ENCODE measurements at regions not wholly inside any gene's neighbourhood (a gene's known extent, or its start where the extent isn't known, plus 50 kb on each side); places are given as distances from the start of the nearest gene placed in this dataset.
A peak's percentile ranks its signal among the peaks of the same experiment; 100 is the strongest.
"Not testable (repeated sequence)": the region's sequence is repeated elsewhere in the genome, so short reads cannot be mapped to it uniquely, and the experiment has no call there.

DNA sequence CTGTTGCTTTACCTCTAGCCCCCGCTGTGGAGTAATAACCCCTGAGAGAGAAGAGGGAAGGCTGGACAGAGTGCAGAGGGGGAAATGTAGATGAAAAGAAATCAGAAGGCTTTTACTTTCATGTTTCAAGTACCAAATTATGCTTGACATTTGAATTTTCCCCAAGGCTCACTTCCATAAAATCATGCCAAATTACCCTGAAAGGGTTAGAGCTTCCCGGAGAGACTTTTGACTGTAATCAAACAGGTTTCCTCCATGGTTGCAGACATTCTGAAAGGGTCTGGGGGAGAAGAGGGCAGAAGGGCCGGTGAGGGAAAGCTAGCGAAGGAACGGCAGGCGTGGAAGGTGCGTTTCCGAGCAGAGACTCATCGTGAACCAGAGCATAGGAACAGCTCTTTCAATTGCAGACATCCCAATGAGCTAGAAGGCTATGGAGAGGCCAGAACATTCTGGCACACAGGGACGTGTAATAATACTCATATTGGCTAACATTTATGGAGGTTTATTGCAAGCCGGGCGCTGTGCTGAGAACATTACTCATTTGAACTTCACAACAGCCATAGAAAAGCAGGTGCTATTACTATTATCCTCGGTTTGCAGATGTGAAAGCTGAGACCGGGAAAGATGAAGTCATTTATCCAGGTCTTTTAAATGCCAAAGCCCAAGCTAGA, 620.8 kb upstream of the AUTS2 start:
- DNase-seq: no peak

DNA sequence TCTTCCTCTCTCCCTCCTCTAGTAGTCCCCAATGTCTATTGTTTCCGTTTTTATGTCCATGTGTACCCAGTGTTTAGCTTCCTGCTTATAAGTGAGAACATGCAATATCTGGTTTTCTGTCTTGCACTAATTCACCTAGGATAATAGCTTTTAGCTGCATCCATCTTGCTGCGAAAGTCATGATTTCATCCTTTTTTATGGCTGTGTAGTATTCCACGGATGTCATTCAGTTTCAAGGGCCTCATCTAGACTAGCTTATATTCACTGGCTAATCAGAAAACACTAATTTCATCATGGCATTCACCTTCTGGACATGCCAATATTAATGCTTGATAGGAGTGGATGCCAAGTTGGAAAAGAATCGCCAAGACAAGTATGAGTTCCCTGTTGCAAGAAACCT, 619.6 kb upstream of the AUTS2 start:
- DNase-seq: no peak

DNA sequence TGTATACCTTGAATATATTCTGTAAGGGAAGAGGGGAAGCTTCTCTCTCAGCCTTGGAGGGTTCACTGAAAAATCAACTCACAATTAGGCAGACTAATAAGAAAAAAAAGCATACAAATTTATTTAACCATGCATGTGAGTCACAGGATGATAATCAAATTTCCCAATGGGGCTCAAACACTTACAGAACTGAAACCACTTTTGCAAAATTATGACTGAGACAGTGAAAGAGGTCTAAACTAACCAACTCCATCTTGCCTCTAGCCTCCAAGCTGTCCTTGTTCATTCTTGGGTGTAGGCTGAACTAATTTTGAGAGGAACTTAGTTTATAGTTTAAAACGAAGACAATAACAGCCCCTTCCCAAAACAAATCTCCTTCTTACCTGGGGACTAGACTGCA, 618.3 kb upstream of the AUTS2 start:
- DNase-seq: no peak

GRCh38 chr7:68980432-68980831, 617.8 kb upstream of the AUTS2 start:
- not testable (repeated sequence) for DNase-seq

DNA sequence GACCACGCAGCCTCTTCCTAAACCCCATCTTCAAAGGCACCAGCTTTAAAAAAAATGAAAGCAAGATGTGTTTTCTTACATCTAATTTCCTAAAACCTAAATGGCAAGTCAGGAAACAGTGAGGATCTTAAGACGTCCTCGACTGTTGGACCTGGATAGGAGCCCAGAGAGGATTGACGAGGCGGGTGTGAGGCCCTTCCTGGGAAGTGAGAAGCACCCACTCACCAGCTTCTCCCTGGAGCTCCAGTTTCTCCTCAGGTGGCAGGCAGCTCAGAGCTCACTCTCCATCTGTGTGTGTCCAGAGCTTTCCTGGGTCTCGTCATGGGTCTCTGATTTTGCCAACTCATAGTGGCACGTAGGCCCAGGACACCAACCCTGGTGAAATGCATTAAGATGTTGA, 614.0 kb upstream of the AUTS2 start:
- no peak for DNase-seq

GRCh38 chr7:68994841-68995240, 603.4 kb upstream of the AUTS2 start:
- DNase-seq: no peak

- no peak for DNase-seq
Observed at GRCh38 chr7:68998136-68998535, 600.1 kb upstream of the AUTS2 start.

GRCh38 chr7:69002416-69002815, 595.9 kb upstream of the AUTS2 start:
- DNase-seq: no peak

DNA sequence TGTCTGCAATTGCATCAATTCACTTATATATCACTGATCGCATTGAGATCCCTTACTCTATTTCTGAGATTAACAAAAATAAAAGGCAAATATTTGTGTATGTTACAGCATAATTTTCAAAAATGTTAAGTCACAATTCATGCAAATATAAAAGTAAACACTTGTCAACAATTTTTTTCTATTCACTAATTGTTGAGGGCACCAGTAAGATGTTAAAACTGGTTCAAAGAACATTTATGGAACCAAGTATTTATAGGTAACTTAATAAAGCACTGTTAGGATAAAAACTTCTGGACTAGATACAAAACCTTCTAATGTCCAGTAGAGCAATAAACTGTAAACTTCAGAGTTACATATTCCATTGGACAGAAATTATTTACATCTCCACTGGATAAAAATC, 586.1 kb upstream of the AUTS2 start:
- DNase-seq: no peak

- no peak for DNase-seq
Observed at GRCh38 chr7:69017208-69017607, 581.1 kb upstream of the AUTS2 start.

- DNase-seq: no peak
Observed at GRCh38 chr7:69018200-69018599, 580.1 kb upstream of the AUTS2 start.

DNA sequence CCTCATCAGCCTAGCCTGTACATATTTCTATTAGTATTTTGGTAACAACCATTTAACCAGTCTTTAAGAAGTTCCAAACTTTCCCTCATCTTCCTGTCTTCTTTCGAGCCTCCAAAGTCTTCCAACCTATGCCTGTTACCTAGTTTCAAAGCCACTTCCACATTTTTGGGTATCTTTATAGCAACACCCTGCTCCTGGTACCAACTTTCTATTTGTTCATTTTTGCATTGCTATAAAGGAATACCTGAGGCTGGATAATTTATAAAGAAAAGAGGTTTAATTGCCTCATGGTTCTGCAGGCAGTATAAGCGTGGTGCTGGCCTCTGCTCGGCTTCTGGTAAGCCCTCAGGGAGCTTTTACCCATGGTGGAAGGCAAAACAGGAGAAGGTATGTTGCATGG, 578.8 kb upstream of the AUTS2 start:
- DNase-seq: no peak

GRCh38 chr7:69020536-69020935, 577.7 kb upstream of the AUTS2 start:
- DNase-seq: no peak

DNA sequence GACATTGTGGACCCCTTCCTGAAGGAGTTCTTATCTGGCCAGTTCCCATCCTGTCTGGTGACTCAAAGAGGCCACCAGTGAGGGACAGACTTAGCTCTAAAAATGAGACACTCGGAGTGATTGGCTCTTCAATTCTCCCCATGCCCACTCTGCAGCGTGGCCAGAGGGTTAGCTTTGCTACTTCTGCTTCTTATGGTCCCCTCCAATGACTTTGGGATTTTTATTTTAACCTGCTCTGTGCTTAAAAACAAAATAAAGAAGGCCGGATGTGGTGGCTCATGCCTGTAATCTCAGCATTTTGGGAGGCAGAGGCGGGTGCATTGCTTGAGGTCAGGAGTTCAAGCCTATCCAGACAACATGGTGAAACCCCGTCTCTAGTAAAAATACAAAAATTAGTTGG, 573.0 kb upstream of the AUTS2 start:
- DNase-seq: no peak

GRCh38 chr7:69032848-69033247, 565.4 kb upstream of the AUTS2 start:
- DNase-seq: no peak

GRCh38 chr7:69035826-69036225, 562.4 kb upstream of the AUTS2 start:
- no peak for DNase-seq

DNA sequence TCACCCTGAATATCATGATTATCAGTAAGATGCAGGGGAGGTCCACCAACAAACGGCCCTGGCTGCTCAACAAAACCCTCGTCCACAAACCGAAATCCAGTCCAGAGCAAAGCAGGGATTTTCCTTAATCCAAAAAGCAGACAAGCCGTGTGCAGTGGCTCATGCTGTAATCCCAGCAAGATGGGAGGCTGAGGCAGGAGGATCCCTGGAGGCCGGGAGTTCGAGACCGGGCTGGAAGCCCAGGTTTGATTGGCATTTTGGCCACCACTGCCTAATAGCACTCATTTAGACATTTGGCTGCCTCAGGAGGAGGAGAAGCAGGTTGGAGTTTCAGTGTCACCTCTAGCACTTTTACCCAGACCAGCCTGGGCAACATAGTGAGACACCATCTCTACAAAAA, 562.0 kb upstream of the AUTS2 start:
- DNase-seq: no peak

DNA sequence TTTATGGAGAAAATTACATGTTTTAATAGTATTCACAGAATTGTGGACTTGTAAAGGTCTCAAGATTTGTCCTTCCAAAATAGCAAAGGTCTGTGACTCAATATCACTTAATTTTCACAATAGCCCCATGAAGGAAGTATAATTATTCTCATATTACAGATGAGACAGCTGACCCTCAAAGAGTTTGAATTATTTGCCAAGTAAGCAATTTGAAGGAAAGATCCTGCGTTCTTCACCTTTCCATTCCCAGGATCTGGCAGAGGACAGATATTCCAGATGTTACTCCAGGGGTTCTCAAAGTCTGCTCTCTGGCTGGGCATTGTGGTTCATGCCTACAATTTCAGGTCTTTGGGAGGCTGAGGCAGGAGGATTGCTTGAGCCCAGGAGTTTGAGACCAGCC, 559.4 kb upstream of the AUTS2 start:
- DNase-seq: no peak

GRCh38 chr7:69042138-69042537, 556.1 kb upstream of the AUTS2 start:
- DNase-seq: no peak

DNA sequence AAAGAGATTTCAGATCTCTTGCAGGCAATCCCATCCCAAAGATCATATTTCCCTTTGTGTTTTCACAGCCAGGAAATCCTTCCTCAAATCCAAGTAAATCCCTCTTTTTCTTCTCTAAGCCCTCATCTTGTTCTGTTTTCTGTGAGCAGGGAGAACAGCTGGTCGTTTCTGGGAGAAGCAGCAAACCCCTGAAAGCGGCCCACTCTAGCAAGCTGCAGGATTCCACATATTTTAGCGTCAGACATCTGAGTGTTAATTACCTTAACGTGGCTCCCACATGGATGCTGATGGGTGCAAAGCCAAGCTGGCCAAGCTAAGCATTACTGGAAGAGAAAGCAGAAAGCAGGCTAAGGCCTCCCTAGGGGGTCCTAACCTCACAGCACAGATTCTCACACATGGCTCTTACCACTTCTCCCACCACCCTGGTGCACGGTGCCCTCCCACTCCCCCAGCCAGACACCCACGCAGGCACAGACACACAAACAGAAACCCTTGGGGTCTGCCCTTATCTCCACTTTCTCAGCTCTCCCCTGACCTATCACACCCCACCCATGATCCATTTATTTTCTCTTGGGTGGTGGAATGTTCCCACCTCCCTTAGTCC, 551.0 kb upstream of the AUTS2 start:
- peak; percentile 46 for DNase-seq

DNA sequence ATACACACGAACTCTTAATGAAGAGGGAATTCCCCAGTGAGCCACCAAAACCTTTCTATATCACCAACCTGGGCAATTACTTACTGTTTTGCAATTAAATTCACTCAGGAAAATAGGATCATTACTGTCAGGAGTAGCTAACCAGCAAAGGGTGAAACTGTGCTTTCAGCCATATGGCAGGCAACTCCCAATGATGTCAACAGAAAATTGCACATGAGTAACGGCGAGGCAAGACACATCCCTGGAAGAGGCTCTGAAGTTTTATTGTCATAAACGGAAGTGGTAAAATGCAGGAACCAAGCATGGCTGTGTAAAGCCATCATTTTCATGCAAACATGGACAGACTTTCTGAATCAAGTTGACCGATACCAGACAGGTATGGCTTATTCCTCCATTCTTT, 548.9 kb upstream of the AUTS2 start:
- peak; percentile 68 for DNase-seq

DNA sequence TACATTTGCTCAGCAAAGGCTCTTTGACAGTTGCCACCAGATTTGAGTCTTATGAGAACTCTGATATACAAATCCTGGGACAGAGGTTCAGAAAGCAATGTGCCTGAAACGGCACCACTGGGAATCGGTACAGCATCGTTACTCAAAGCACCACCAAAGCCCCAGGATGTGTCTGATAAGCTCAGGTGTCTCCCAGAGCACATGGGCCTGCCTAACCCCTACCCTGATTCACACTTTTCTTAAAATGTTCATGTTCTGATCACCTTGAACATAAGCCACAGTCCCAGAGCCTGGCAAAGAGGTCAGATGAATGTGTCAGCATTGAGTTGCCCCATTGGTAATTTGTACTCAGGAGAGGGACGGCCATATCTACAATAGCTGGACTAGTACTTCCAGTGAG, 545.8 kb upstream of the AUTS2 start:
- no peak for DNase-seq

DNA sequence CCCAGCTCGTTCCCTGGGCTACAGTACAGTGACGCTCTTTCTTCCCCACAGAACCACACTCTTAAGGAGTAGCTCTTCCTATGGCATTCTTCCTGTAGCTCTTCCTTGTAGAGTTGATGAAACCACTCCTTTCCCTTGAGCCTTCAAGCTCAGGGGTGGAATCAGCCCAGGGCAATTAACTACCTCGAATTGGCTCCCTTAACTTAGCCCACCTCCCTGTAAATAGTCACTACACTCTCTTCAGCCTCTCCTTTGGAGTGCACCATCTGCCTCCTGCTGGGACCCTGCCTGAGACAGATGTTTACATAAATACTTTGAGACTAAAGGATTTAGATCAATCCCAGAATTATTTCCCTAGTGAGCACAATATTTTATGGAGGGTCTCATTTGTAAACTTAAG, 537.8 kb upstream of the AUTS2 start:
- peak; percentile 79 for DNase-seq

- no peak for DNase-seq
Observed at GRCh38 chr7:69062020-69062765, 536.1 kb upstream of the AUTS2 start.

- DNase-seq: no peak
Observed at GRCh38 chr7:69067397-69067796, 530.9 kb upstream of the AUTS2 start.
